Upper lobe of left lung (tissue), 4 donors: ENCODE measurements at regions not wholly inside any gene's neighbourhood (a gene's known extent, or its start where the extent isn't known, plus 50 kb on each side); places are given as distances from the start of the nearest gene placed in this dataset.

ENCODE experiments used
- CTCF ChIP-seq, 6 experiments: fragments of 450-650 bp in 4 of 6; fragments of 200-600 bp in 2 of 6; sonication (generic) in 2 of 6; IDR thresholded peaks; one replicate each; pipeline ENCODE4 v1.5.1; 2016 to 2019; ENCODE audit warnings: antibody characterized with exemption in 6 of 6
- EP300 ChIP-seq, 4 donors: sonication (generic); formaldehyde crosslinking; IDR thresholded peaks; one replicate each; pipeline ENCODE4 v1.5.1; 2017; ENCODE audit warnings: antibody characterized with exemption in 4 of 4, control low read depth in 2 of 4

- TF ChIP-seq CTCF (IDR thresholded peaks at IDR 0.05) (no peak), EP300 (IDR thresholded peaks at IDR 0.05) (no peak)
These were observed 204.3 kb upstream of the TBL1X start for GRCh38 chrX:9260603-9261002.
